ENCODE measurements at regions not wholly inside any gene's neighbourhood (a gene's known extent, or its start where the extent isn't known, plus 50 kb on each side); places are given as distances from the start of the nearest gene placed in this dataset.

DNA sequence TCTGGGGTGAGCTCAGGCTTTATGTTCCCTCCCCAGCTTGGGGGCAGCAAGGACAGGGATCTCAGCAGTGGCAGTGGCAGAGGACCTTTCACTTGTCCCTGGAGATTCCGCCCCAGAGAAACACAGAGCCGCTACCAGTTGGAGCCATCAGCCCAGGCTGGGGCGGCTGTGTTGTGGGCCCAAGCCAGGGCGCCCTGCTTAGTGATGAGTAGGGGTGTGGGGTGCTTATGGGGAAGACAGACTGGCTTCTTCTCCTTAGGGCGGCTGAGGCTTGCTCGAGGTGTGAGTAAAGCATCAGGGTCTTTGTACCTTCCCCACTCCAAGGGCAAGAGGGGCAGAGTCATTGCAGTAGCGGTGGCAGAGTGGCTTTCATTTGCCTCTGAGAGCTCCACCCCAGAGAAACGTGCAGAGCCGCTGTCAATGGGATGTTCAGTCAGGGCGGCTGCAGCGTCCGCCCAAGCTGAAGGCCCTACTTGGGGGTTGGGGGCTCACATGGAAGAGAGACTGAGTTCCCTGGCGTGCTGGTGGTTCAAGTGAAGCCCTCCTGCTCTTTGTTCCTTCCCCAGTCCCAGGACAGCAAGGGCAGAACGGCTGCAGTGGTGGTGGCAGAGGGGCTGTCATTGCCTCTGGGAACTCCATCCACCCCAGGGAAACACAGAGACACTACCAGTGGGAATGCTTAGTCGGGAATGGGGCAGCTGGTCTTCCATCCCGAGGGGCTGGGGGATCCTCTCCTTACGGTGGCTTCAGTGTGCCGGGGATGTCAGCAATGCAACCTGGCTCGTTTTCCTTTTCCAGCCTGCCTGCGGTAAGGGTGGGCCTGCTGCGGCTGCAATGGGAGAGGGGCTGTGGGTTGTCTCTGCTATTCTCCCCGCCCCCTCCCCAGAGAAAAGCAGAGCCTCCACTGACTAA, 2142.5 kb upstream of the TENM3 start:
- 94 to 96% methylated on average over 16 to 22 of the region's 22 CpGs for WGBS, 2 donors
- Histone ChIP-seq H3K9me3 (no peaks in the 10 kb centered on the region), H3K27ac (no peak overlapping the region), H3K4me1 (no peaks in the 10 kb centered on the region), H3K27me3 (no peaks in the 10 kb centered on the region), H3K36me3 (no peaks in the 10 kb centered on the region), H3K4me3 (replicated peaks in 1 of 3) (no peak overlapping the region)
- DNase-seq, result no peak
- intact Hi-C loops (cut with DNase I), result no loop called here
- TF ChIP-seq, protein P1, sequence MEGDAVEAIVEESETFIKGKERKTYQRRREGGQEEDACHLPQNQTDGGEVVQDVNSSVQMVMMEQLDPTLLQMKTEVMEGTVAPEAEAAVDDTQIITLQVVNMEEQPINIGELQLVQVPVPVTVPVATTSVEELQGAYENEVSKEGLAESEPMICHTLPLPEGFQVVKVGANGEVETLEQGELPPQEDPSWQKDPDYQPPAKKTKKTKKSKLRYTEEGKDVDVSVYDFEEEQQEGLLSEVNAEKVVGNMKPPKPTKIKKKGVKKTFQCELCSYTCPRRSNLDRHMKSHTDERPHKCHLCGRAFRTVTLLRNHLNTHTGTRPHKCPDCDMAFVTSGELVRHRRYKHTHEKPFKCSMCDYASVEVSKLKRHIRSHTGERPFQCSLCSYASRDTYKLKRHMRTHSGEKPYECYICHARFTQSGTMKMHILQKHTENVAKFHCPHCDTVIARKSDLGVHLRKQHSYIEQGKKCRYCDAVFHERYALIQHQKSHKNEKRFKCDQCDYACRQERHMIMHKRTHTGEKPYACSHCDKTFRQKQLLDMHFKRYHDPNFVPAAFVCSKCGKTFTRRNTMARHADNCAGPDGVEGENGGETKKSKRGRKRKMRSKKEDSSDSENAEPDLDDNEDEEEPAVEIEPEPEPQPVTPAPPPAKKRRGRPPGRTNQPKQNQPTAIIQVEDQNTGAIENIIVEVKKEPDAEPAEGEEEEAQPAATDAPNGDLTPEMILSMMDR (IDR thresholded peaks at IDR 0.05), result no peak
- no peak for TF ChIP-seq POLR2A (IDR thresholded peaks at IDR 0.05)

DNA sequence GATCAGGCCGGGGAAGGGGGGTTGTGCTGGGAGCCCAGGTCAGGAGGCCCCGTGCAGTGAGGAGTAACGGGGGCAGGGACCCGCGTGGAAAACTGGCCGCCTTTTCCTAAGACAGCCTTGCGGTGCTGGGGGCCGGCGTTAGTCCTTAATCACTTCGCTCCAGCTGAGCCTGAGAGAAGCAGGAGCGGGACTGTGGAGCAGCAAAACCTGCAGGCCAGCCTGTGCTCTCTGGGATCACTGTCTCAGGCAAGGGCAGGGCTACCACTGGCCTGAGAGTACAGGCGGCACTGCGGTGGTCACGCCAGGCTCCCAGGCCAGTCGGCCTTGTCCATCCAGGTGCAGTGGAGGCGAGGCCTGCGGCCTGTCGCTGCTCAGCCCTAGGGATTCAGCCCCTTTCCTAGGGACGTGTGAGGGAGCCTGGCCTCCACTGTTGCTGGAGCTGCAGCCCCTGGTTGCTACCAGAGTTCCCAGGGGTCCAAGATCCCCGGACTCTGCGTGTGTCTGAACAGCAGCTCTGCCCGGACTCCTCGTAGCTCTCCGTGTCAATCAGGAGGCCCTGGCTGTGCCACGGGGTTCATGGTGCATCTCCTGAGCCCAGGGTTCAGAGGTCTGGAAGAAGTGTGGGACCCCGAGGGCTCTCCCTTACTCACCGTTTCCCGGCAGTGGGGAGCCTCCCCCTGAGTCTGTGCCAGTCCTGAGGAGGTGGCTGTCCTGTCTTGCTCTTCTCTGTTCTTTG, 2141.7 kb upstream of the TENM3 start:
- no peaks in the 10 kb centered on the region for H3K9me3 ChIP-seq
- no peak for DNase-seq
- TF ChIP-seq POLR2A (IDR thresholded peaks at IDR 0.05), result no peak
- TF ChIP-seq, protein P1 (IDR thresholded peaks at IDR 0.05), result no peak
- H3K36me3 ChIP-seq, result no peaks in the 10 kb centered on the region
- H3K27ac ChIP-seq, result no peak overlapping the region
- H3K4me3 ChIP-seq (replicated peaks in 1 of 3), result no peak overlapping the region
- WGBS, 2 donors, result 81 to 86% methylated on average over 15 to 19 of the region's 28 CpGs
- no peaks in the 10 kb centered on the region for H3K4me1 ChIP-seq
- H3K27me3 ChIP-seq, result no peaks in the 10 kb centered on the region
- intact Hi-C loops (cut with DNase I), result no loop called here

DNA sequence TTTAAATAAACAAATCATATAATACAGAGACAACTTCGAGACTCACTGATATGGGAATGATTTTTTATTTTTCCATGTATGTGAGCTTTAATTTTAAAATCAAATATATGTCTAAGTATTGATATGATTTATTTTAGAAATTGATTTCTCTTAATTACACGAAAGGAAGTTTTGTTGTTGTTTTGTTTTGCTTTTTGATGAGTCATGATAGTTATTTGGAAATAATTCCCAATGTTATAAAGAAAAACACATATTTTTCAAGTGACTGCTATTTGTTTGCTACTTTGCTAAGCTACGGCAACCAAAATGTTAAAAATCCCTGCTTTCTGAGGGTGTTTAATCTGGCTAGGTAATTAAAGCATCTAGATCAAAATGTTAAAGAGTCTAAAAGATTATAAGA, 2139.4 kb upstream of the TENM3 start:
- WGBS, 2 donors, result 90 to 93% methylated on average over 3 of the region's 3 CpGs

DNA sequence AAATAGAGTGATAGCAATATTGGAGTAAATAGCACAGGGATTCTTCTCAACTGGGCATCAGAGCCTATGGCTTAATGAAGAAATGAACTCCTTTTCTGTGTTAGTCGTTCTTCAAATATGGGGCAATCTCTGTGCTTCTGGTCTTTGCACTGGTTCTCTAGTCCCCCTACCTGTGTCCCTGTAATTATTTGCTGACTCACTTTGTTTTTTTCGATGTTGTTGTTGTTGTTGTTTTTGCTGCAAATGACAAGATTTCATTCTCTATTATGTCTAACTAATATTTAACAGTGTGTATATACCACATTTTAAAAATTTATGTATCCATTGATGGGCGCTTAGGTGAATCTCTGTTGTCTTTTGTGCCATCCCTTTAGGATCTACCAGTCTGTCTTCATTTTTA, 2137.8 kb upstream of the TENM3 start:
- WGBS, 2 donors, result 88 to 90% methylated on average over 3 of the region's 3 CpGs
- TF ChIP-seq, protein P1 (IDR thresholded peaks at IDR 0.05), result no peak
- no peak for TF ChIP-seq POLR2A (IDR thresholded peaks at IDR 0.05)
- Histone ChIP-seq H3K9me3 (no peaks in the 10 kb centered on the region), H3K4me1 (no peaks in the 10 kb centered on the region), H3K27me3 (no peaks in the 10 kb centered on the region), H3K4me3 (replicated peaks in 1 of 3) (no peak overlapping the region), H3K27ac (no peak overlapping the region), H3K36me3 (no peaks in the 10 kb centered on the region)
- intact Hi-C loops (cut with DNase I), result no loop called here
- DNase-seq, result no peak

More for the DNA sequence above, 2139.4 kb upstream of the TENM3 start:
- intact Hi-C loops (cut with DNase I), result no loop called here
- Histone ChIP-seq H3K4me1 (no peaks in the 10 kb centered on the region), H3K36me3 (no peaks in the 10 kb centered on the region), H3K27me3 (no peaks in the 10 kb centered on the region), H3K9me3 (no peaks in the 10 kb centered on the region), H3K4me3 (replicated peaks in 1 of 3) (no peak overlapping the region), H3K27ac (no peak overlapping the region)
- TF ChIP-seq POLR2A (IDR thresholded peaks at IDR 0.05), result no peak
- TF ChIP-seq, protein P1 (IDR thresholded peaks at IDR 0.05), result no peak
- no peak for DNase-seq

DNA sequence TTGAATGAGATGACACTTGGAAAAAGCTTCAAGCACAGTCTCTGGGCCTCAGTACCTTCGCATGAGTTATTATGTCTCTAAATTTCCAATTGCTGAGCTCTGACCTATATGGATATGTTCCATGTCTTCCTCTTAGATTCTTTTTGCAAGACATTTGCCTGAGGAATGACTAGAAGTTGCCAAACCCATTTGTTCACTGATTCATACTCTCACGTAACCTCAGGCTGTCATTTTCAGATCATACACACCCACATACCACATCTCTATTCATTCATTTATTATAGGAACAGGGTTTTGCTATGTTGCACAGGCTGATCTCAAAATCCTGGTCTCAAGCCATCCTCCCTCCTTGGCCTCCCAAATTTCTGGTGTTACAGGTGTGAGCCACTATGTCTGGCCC, 2137.1 kb upstream of the TENM3 start:
- H3K36me3 ChIP-seq, result no peaks in the 10 kb centered on the region
- WGBS, 2 donors, result 88 to 93% methylated on average over 2 of the region's 2 CpGs
- H3K9me3 ChIP-seq, result no peaks in the 10 kb centered on the region
- no peaks in the 10 kb centered on the region for H3K27me3 ChIP-seq
- H3K4me1 ChIP-seq, result no peaks in the 10 kb centered on the region
- H3K4me3 ChIP-seq (replicated peaks in 1 of 3), result no peak overlapping the region
- intact Hi-C loops (cut with DNase I), result no loop called here
- DNase-seq, result no peak
- H3K27ac ChIP-seq, result no peak overlapping the region
- TF ChIP-seq, protein P1 (IDR thresholded peaks at IDR 0.05), result no peak
- TF ChIP-seq POLR2A (IDR thresholded peaks at IDR 0.05), result no peak
